B cell (primary cell): ENCODE measurements at regions not wholly inside any gene's neighbourhood (a gene's known extent, or its start where the extent isn't known, plus 50 kb on each side); places are given as distances from the start of the nearest gene placed in this dataset.

Experiments used
- EZH2 ChIP-seq: IDR thresholded peaks from 2 replicates; pipeline ENCODE4 v1.6.1; 2012; ENCODE audit warnings: borderline replicate concordance, low read depth, mild to moderate bottlenecking, moderate library complexity, low read length; ENCODE audit not compliant: insufficient read depth, poor library complexity, severe bottlenecking
- TF ChIP-seq, protein P1 (sequence below): fragments of 200-600 bp; IDR thresholded peaks from one replicate; pipeline ENCODE4 v1.8.0; 2022; ENCODE audit warnings: antibody characterized with exemption, mild to moderate bottlenecking

GRCh38 chr6:3520281-3521230, 63.7 kb upstream of the SLC22A23 start:
- TF ChIP-seq, protein P1, sequence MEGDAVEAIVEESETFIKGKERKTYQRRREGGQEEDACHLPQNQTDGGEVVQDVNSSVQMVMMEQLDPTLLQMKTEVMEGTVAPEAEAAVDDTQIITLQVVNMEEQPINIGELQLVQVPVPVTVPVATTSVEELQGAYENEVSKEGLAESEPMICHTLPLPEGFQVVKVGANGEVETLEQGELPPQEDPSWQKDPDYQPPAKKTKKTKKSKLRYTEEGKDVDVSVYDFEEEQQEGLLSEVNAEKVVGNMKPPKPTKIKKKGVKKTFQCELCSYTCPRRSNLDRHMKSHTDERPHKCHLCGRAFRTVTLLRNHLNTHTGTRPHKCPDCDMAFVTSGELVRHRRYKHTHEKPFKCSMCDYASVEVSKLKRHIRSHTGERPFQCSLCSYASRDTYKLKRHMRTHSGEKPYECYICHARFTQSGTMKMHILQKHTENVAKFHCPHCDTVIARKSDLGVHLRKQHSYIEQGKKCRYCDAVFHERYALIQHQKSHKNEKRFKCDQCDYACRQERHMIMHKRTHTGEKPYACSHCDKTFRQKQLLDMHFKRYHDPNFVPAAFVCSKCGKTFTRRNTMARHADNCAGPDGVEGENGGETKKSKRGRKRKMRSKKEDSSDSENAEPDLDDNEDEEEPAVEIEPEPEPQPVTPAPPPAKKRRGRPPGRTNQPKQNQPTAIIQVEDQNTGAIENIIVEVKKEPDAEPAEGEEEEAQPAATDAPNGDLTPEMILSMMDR = no peak
- no peak for TF ChIP-seq EZH2
